Right atrium auricular region (tissue), 2 donors: ENCODE measurements at regions not wholly inside any gene's neighbourhood (a gene's known extent, or its start where the extent isn't known, plus 50 kb on each side); places are given as distances from the start of the nearest gene placed in this dataset.

ENCODE experiments used
- DNase-seq: peaks from one replicate; pipeline ENCODE4 v3.0.0-alpha.2; 2019; ENCODE audit warnings: low spot score
- H3K27ac ChIP-seq, 2 donors: fragments of 200-600 bp; sonication (generic); 1 replicate in 1 of 2; 2 replicates in 1 of 2; pipeline ENCODE4 v1.5.1; 2016 to 2019
- H3K27me3 ChIP-seq, 2 donors: fragments of 200-600 bp; sonication (generic); one replicate each; pipeline versions ENCODE4 v1.5.1 to v1.6.0; 2017 to 2019
- H3K36me3 ChIP-seq: fragments of 200-600 bp; sonication (generic); one replicate; pipeline ENCODE4 v1.5.1; 2016
- H3K4me1 ChIP-seq, 2 donors: fragments of 200-600 bp; sonication (generic); one replicate each; pipeline versions ENCODE4 v1.5.1 to v1.6.0; 2017 to 2019
- H3K4me3 ChIP-seq, 2 donors: fragments of 200-600 bp; sonication (generic); 1 replicate in 1 of 2; 2 replicates in 1 of 2; pipeline ENCODE4 v1.5.1; 2017 to 2019; ENCODE audit warnings: mild to moderate bottlenecking in 1 of 2, moderate library complexity in 1 of 2
- H3K9me3 ChIP-seq, 2 donors: fragments of 200-600 bp; sonication (generic); one replicate each; pipeline ENCODE4 v1.5.1; 2019
- TF ChIP-seq, protein P1 (sequence below), 2 donors: fragments of 200-600 bp; sonication (generic); IDR thresholded peaks; one replicate each; pipeline ENCODE4 v1.5.1; 2019; ENCODE audit warnings: antibody characterized with exemption in 2 of 2

DNA sequence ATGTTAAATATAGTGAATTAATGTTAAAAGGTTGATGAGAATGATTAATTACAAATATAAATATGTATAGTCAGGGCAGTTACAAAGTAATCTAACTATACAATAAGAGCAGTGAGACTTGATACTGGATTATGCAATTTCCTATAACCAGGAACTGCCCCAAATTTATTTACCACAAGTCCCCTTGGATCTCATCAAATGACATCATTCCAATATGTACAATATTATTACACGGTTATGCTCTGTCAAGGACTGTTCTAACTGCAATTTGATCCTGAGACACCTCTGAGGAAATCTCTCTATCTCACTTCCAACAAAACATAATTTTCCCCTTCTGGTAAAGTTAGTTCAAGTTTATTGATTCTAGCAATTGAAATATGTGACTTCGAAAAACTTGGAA is 917.6 kb downstream of the NCAM2 start:
- Histone ChIP-seq H3K9me3 (no peaks in the 10 kb centered on the region), H3K36me3 (no peaks in the 10 kb centered on the region), H3K27me3 (no peaks in the 10 kb centered on the region), H3K4me3 (no peak overlapping the region), H3K27ac (no peak overlapping the region), H3K4me1 (no peaks in the 10 kb centered on the region)
- DNase-seq = no peak
- TF ChIP-seq, protein P1, sequence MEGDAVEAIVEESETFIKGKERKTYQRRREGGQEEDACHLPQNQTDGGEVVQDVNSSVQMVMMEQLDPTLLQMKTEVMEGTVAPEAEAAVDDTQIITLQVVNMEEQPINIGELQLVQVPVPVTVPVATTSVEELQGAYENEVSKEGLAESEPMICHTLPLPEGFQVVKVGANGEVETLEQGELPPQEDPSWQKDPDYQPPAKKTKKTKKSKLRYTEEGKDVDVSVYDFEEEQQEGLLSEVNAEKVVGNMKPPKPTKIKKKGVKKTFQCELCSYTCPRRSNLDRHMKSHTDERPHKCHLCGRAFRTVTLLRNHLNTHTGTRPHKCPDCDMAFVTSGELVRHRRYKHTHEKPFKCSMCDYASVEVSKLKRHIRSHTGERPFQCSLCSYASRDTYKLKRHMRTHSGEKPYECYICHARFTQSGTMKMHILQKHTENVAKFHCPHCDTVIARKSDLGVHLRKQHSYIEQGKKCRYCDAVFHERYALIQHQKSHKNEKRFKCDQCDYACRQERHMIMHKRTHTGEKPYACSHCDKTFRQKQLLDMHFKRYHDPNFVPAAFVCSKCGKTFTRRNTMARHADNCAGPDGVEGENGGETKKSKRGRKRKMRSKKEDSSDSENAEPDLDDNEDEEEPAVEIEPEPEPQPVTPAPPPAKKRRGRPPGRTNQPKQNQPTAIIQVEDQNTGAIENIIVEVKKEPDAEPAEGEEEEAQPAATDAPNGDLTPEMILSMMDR (IDR thresholded peaks at IDR 0.05) = no peak

DNA sequence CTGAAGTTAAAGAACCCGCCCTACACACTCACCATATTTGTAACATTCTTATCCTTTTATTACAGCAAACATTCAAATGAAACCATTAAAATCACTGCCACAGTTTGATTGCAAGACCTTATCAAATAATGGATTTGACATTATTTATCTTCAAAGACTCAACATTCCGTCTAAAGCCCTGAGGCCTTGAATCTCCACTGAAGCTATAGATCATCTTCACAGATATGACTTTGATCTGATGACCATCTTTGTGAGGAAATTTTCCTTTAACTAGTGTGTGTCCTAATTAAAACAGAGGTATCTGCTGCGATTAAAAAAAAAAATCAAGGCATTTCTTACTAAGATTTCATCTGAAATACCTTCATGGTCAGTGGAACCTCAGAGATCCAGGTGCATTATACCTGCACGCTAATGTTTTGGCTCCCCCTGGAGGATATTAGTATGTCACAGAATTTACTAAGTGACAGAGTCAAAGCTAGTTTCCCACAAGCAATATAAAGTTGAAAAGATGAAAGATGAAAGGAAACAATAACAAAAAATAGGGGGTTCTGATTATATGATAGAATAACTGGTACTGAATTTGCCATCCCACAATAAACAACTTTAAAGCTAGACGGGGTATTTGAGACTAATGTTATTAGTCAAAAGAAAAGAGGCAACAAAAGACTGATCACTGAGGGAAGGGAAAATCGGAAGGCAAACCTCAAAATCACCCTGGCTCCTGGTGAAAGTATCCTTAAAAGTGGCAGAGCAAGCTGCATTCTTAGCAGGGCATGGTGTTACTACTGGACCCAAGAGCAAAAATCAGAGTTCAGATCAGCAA is 923.4 kb downstream of the NCAM2 start:
- H3K27ac ChIP-seq = no peak overlapping the region
- H3K9me3 ChIP-seq = no peaks in the 10 kb centered on the region
- no peak for DNase-seq
- TF ChIP-seq, protein P1 (IDR thresholded peaks at IDR 0.05) = peak in 1 of 2 donors; percentile 45
- no peaks in the 10 kb centered on the region for H3K27me3 ChIP-seq
- no peaks in the 10 kb centered on the region for H3K4me1 ChIP-seq
- no peaks in the 10 kb centered on the region for H3K36me3 ChIP-seq
- H3K4me3 ChIP-seq = no peak overlapping the region

DNA sequence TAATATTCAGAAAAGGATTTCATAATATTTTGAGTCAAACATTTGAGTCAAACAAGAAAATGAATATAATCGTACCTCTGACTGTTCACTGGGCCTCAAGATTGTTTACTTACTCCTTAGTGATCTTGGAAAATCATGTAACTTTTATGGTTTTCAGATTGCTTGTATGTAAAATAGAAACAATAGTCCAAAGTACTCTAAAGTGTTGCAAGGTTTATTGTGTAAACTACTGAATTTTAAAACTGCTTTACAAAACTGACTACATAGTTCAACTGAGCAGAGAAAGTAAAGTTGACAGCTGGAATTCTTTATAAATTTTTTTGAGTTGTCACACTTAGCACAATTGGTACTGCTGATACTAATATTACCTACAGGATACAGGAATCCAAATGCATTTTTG is 931.0 kb downstream of the NCAM2 start:
- TF ChIP-seq, protein P1 (IDR thresholded peaks at IDR 0.05) = no peak
- Histone ChIP-seq H3K27ac (no peak overlapping the region), H3K36me3 (no peaks in the 10 kb centered on the region)

DNA sequence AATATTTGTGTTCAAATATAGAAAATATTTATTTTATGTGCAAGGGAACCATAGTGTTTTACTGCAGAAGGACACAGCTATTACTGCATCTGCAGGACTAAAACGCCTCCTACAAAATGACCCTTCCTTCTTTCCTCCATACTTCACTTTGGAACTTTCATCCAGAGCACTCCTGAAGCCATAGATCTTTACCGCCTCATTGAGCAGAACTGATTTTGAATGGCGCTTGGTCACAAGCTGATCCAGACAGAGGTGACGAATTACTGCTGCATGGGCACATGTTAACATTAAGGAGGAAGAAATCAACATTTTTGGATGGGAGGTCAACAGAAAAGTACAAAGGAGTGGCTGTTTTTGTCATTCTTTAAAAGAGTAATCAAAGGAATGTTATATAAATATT is 931.6 kb downstream of the NCAM2 start:
- Histone ChIP-seq H3K36me3 (no peaks in the 10 kb centered on the region), H3K4me1 (no peaks in the 10 kb centered on the region), H3K27me3 (no peaks in the 10 kb centered on the region), H3K4me3 (no peak overlapping the region), H3K9me3 (no peaks in the 10 kb centered on the region), H3K27ac (no peak overlapping the region)
- DNase-seq = no peak
- TF ChIP-seq, protein P1 (IDR thresholded peaks at IDR 0.05) = no peak

More for the DNA sequence above, 931.0 kb downstream of the NCAM2 start:
- H3K4me3 ChIP-seq = no peak overlapping the region
- no peaks in the 10 kb centered on the region for H3K27me3 ChIP-seq
- no peak for DNase-seq
- H3K4me1 ChIP-seq = no peaks in the 10 kb centered on the region
- no peaks in the 10 kb centered on the region for H3K9me3 ChIP-seq

DNA sequence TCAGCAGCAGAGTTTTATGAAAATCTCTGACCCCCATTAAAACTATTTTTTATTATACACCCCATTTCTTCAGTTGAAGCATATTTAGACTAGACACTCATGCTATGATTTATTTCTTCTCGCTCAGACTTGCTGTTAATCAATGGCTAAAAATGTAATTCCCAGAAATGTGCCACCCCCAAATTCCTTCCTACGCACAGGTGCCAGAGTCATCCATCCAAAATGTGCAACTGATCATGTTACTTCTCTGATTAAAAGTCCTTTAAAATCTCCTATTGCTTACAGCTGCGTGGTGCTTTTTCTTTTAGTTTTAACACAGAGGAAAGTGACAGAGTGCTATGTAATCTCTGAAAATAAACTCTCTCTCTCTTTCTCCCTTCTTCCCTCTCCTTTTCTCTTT is 954.4 kb downstream of the NCAM2 start:
- Histone ChIP-seq H3K27me3 (no peaks in the 10 kb centered on the region), H3K4me3 (no peak overlapping the region), H3K36me3 (no peaks in the 10 kb centered on the region), H3K4me1 (no peaks in the 10 kb centered on the region), H3K9me3 (no peaks in the 10 kb centered on the region), H3K27ac (no peak overlapping the region)
- TF ChIP-seq, protein P1 (IDR thresholded peaks at IDR 0.05) = no peak
- DNase-seq = no peak

DNA sequence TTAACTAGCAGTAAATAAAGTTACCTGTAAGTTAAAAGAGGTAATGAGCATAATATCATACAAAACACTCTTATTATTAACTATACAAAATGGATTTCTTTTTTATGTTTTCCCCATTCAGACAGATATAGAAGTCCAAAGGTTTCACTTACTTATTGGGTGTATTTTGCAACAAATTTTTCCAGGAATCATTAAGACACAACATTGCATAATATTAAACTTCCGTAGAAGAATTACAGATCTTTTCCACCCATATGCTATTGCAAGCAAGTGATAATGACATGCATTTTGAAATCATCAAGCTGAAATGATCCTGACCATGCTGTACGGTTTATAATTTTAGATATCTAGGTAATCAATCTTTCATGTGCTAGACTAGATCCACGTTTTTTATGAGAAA is 957.0 kb downstream of the NCAM2 start:
- no peaks in the 10 kb centered on the region for H3K36me3 ChIP-seq
- TF ChIP-seq, protein P1 (IDR thresholded peaks at IDR 0.05) = no peak
- no peaks in the 10 kb centered on the region for H3K27me3 ChIP-seq
- DNase-seq = no peak
- H3K27ac ChIP-seq = no peak overlapping the region
- no peak overlapping the region for H3K4me3 ChIP-seq
- no peaks in the 10 kb centered on the region for H3K9me3 ChIP-seq
- H3K4me1 ChIP-seq = no peaks in the 10 kb centered on the region
